MCF 10A (cell line): ENCODE measurements at regions not wholly inside any gene's neighbourhood (a gene's known extent, or its start where the extent isn't known, plus 50 kb on each side); places are given as distances from the start of the nearest gene placed in this dataset.

Experiments
- BruUV-seq: library from RNA; stranded (reverse); fragments of 400-500 nt; replicated peaks from 2 replicates; lab custom pipeline; 2021; lab: Mats Ljungman, UMichigan
- CTCF ChIA-PET: fragments of 300-600 bp; sonication (Branson Sonifier 250); formaldehyde crosslinking; extraction: SDS; loops from one replicate; lab custom pipeline; 2021; ENCODE audit warnings: antibody characterized with exemption, inconsistent platforms; lab: Yijun Ruan, JAX
- POLR2A ChIA-PET: fragments of 300-600, 350-650 bp; sonication (Branson Sonifier 250); formaldehyde crosslinking; extraction: SDS; loops from one replicate; lab custom pipeline; 2020; ENCODE audit warnings: antibody characterized with exemption, inconsistent platforms; lab: Yijun Ruan, JAX
- DNase-seq: peaks from one replicate; pipeline ENCODE4 v3.0.0-alpha.2; 2018; ENCODE audit not compliant: unreplicated experiment
- H3K27ac Mint-ChIP-seq: one replicate; pipeline ENCODE4 v1.8.0; 2022; ENCODE audit warnings: mild to moderate bottlenecking, low read depth, mixed read lengths; ENCODE audit not compliant: unreplicated experiment
- H3K27me3 Mint-ChIP-seq: one replicate; pipeline ENCODE4 v1.8.0; 2022; ENCODE audit warnings: mixed read lengths; ENCODE audit not compliant: insufficient read depth, unreplicated experiment
- H3K36me3 Mint-ChIP-seq: one replicate; pipeline ENCODE4 v1.8.0; 2022; ENCODE audit warnings: mild to moderate bottlenecking, moderate library complexity, mixed read lengths; ENCODE audit not compliant: insufficient read depth, unreplicated experiment
- H3K4me1 Mint-ChIP-seq: one replicate; pipeline ENCODE4 v1.8.0; 2022; ENCODE audit warnings: mixed read lengths; ENCODE audit not compliant: insufficient read depth, unreplicated experiment
- H3K4me3 Mint-ChIP-seq: one replicate; pipeline ENCODE4 v1.8.0; 2022; ENCODE audit warnings: mild to moderate bottlenecking, moderate library complexity, mixed read lengths; ENCODE audit not compliant: unreplicated experiment
- H3K9me3 Mint-ChIP-seq: one replicate; pipeline ENCODE4 v1.8.0; 2022; ENCODE audit warnings: mixed read lengths; ENCODE audit not compliant: unreplicated experiment
- intact Hi-C: fragments of 100-400 bp; cut with micrococcal nuclease; formaldehyde crosslinking; loops from 2 replicates; pipeline ENCODE4 v1.14.1; 2022
- TF ChIP-seq, protein P1 (sequence below): fragments of 200-600 bp; IDR thresholded peaks from one replicate; pipeline ENCODE4 v1.8.0; 2022; ENCODE audit warnings: antibody characterized with exemption, mild to moderate bottlenecking; ENCODE audit not compliant: unreplicated experiment

GRCh38 chr7:136501151-136501550, 367.3 kb upstream of the CHRM2 start:
- POLR2A ChIA-PET, result no interaction called here
- DNase-seq, result no peak
- Mint-ChIP-seq H3K4me3 (no peak overlapping the region), H3K36me3 (no peaks in the 10 kb centered on the region), H3K27ac (no peak overlapping the region), H3K27me3 (peaks cover 12% of the 10 kb centered on the region), H3K9me3 (no peaks in the 10 kb centered on the region), H3K4me1 (no peaks in the 10 kb centered on the region)
- CTCF ChIA-PET, result no interaction called here
- TF ChIP-seq, protein P1, sequence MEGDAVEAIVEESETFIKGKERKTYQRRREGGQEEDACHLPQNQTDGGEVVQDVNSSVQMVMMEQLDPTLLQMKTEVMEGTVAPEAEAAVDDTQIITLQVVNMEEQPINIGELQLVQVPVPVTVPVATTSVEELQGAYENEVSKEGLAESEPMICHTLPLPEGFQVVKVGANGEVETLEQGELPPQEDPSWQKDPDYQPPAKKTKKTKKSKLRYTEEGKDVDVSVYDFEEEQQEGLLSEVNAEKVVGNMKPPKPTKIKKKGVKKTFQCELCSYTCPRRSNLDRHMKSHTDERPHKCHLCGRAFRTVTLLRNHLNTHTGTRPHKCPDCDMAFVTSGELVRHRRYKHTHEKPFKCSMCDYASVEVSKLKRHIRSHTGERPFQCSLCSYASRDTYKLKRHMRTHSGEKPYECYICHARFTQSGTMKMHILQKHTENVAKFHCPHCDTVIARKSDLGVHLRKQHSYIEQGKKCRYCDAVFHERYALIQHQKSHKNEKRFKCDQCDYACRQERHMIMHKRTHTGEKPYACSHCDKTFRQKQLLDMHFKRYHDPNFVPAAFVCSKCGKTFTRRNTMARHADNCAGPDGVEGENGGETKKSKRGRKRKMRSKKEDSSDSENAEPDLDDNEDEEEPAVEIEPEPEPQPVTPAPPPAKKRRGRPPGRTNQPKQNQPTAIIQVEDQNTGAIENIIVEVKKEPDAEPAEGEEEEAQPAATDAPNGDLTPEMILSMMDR, result no peak
- BruUV-seq, result no TSS peak
- intact Hi-C loops, result no loop called here

GRCh38 chr7:136496551-136496950, 371.9 kb upstream of the CHRM2 start:
- H3K9me3 Mint-ChIP-seq, result no peaks in the 10 kb centered on the region
- peaks cover 12% of the 10 kb centered on the region for H3K27me3 Mint-ChIP-seq
- no peak overlapping the region for H3K27ac Mint-ChIP-seq
- TF ChIP-seq, protein P1, result no peak
- no peak for DNase-seq
- ChIA-PET POLR2A (no interaction called here), CTCF (no interaction called here)
- no peaks in the 10 kb centered on the region for H3K4me1 Mint-ChIP-seq
- no peak overlapping the region for H3K4me3 Mint-ChIP-seq
- intact Hi-C loops, result no loop called here
- no peaks in the 10 kb centered on the region for H3K36me3 Mint-ChIP-seq
- no TSS peak for BruUV-seq

DNA sequence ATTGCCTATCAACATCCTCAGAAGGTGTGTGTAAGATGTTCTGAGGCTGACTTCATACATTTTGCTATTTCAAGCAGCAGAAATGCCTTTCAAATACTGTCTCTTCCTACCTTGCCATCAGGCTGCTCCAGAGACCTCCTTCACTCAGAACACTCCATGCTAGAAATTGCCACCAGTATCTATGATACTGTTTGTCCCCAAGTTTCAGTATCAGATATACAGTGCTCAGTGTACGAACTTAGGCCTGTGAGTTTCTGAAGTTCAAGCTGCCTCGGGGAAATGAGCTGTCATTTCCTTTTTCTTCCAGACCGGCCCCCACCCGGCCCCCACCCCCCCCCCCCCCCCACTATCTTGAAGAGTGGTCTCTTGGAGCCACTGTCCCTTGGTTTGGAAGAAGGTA, 373.4 kb upstream of the CHRM2 start:
- H3K9me3 Mint-ChIP-seq, result no peaks in the 10 kb centered on the region
- peaks cover 12% of the 10 kb centered on the region for H3K27me3 Mint-ChIP-seq
- H3K36me3 Mint-ChIP-seq, result no peaks in the 10 kb centered on the region
- DNase-seq, result no peak
- TF ChIP-seq, protein P1, result no peak
- ChIA-PET POLR2A (no interaction called here), CTCF (no interaction called here)
- no peak overlapping the region for H3K4me3 Mint-ChIP-seq
- no peak overlapping the region for H3K27ac Mint-ChIP-seq
- BruUV-seq, result no TSS peak
- H3K4me1 Mint-ChIP-seq, result no peaks in the 10 kb centered on the region
- intact Hi-C loops, result no loop called here

GRCh38 chr7:136492366-136492765, 376.1 kb upstream of the CHRM2 start:
- H3K27ac Mint-ChIP-seq, result no peak overlapping the region
- H3K36me3 Mint-ChIP-seq, result no peaks in the 10 kb centered on the region
- no peak overlapping the region for H3K4me3 Mint-ChIP-seq
- ChIA-PET CTCF (no interaction called here), POLR2A (no interaction called here)
- no peaks in the 10 kb centered on the region for H3K9me3 Mint-ChIP-seq
- TF ChIP-seq, protein P1, result no peak
- no peak for DNase-seq
- no peaks in the 10 kb centered on the region for H3K4me1 Mint-ChIP-seq
- intact Hi-C loops, result no loop called here
- BruUV-seq, result no TSS peak
- no peaks in the 10 kb centered on the region for H3K27me3 Mint-ChIP-seq
